ENCODE measurements at regions not wholly inside any gene's neighbourhood (a gene's known extent, or its start where the extent isn't known, plus 50 kb on each side); places are given as distances from the start of the nearest gene placed in this dataset.

GRCh38 chr12:131372706-131373195, 338.1 kb upstream of the SFSWAP start:
- no peak for TF ChIP-seq POLR2A (IDR thresholded peaks at IDR 0.05)
- no peak for TF ChIP-seq CTCF (IDR thresholded peaks at IDR 0.05)
- Histone ChIP-seq H3K27ac (no peak overlapping the region), H3K36me3 (no peaks in the 10 kb centered on the region), H3K4me3 (no peak overlapping the region), H3K4me1 (peaks cover 0 to 17% (median 11%) of the 10 kb centered on the region in 3 donors), H3K9me3 (no peaks in the 10 kb centered on the region), H3K27me3 (peaks cover 0 to 1% (median 0%) of the 10 kb centered on the region in 4 donors)
- WGBS, 2 donors: 67 to 85% methylated on average over 2 of the region's 2 CpGs
- intact Hi-C loops (cut with DNase I): no loop called here
- DNase-seq: no peak

- WGBS, 2 donors: 73 to 83% methylated on average over 8 to 15 of the region's 17 CpGs
- H3K36me3 ChIP-seq: no peaks in the 10 kb centered on the region
- peaks cover 0 to 28% (median 0%) of the 10 kb centered on the region in 4 donors for H3K27me3 ChIP-seq
- no peak overlapping the region for H3K27ac ChIP-seq
- no peaks in the 10 kb centered on the region for H3K9me3 ChIP-seq
- TF ChIP-seq CTCF (IDR thresholded peaks at IDR 0.05) (no peak), POLR2A (IDR thresholded peaks at IDR 0.05) (no peak)
- intact Hi-C loops (cut with DNase I): no loop called here
- no peak overlapping the region for H3K4me3 ChIP-seq
- no peak for DNase-seq
- H3K4me1 ChIP-seq: peaks cover 0 to 17% (median 11%) of the 10 kb centered on the region in 3 donors
These were observed 335.5 kb upstream of the SFSWAP start for GRCh38 chr12:131375261-131375971.

GRCh38 chr12:131375972-131376345, 334.9 kb upstream of the SFSWAP start:
- Histone ChIP-seq H3K36me3 (no peaks in the 10 kb centered on the region), H3K4me1 (peaks cover 0 to 15% (median 9%) of the 10 kb centered on the region in 3 donors), H3K27me3 (peaks cover 0 to 33% (median 0%) of the 10 kb centered on the region in 4 donors), H3K27ac (no peak overlapping the region), H3K9me3 (no peaks in the 10 kb centered on the region), H3K4me3 (no peak overlapping the region)
- TF ChIP-seq CTCF (IDR thresholded peaks at IDR 0.05) (no peak), POLR2A (IDR thresholded peaks at IDR 0.05) (no peak)
- no peak for DNase-seq
- WGBS, 2 donors: 92 to 100% methylated on average over 2 to 4 of the region's 8 CpGs
- intact Hi-C loops (cut with DNase I): no loop called here

GRCh38 chr12:131378176-131378842, 332.6 kb upstream of the SFSWAP start:
- H3K27me3 ChIP-seq: peaks cover 0 to 50% (median 0%) of the 10 kb centered on the region in 4 donors
- intact Hi-C loops (cut with DNase I): no loop called here
- H3K36me3 ChIP-seq: no peaks in the 10 kb centered on the region
- H3K4me3 ChIP-seq: no peak overlapping the region
- no peak overlapping the region for H3K27ac ChIP-seq
- H3K4me1 ChIP-seq: no peaks in the 10 kb centered on the region
- H3K9me3 ChIP-seq: no peaks in the 10 kb centered on the region
- TF ChIP-seq POLR2A (IDR thresholded peaks at IDR 0.05) (no peak), CTCF (IDR thresholded peaks at IDR 0.05) (no peak)
- WGBS, 2 donors: 84 to 87% methylated on average over 6 to 19 of the region's 29 CpGs
- no peak for DNase-seq

Measured in esophagus squamous epithelium (tissue), 5 donors.